ENCODE measurements at regions not wholly inside any gene's neighbourhood (a gene's known extent, or its start where the extent isn't known, plus 50 kb on each side); places are given as distances from the start of the nearest gene placed in this dataset.

GRCh38 chrX:7286168-7286837 is 138.3 kb upstream of the PUDP start:
- TF ChIP-seq CTCF (optimal IDR thresholded peaks at IDR 0.05 in 1 of 3, IDR thresholded peaks at IDR 0.05 in 1 of 3, conservative IDR thresholded peaks at IDR 0.05 in 1 of 3; ENCODE audit: extremely low read depth in 1 of 3, insufficient read depth in 2 of 3, low read length in 3 of 3) (no peak), EZH2 (IDR thresholded peaks at IDR 0.05; ENCODE audit: low read length) (no peak)

All from keratinocyte (primary cell).